GM23248 (cell line): ENCODE measurements at regions not wholly inside any gene's neighbourhood (a gene's known extent, or its start where the extent isn't known, plus 50 kb on each side); places are given as distances from the start of the nearest gene placed in this dataset.

Experiments used
- DNase-seq: peaks from one replicate; pipeline ENCODE4 v3.0.0-alpha.2; 2015
- H2AFZ ChIP-seq: fragments of 200-600 bp; sonication (generic); 2 replicates; pipeline ENCODE4 v1.6.1; 2016; ENCODE audit warnings: antibody characterized with exemption
- H3F3A ChIP-seq: fragments of 200-600 bp; sonication (generic); 2 replicates; pipeline ENCODE4 v1.6.1; 2016; ENCODE audit warnings: mild to moderate bottlenecking, antibody characterized with exemption, mixed run types; ENCODE audit not compliant: insufficient read depth
- H3K27ac ChIP-seq: fragments of 200-600 bp; sonication (generic); 2 replicates; pipeline ENCODE4 v1.5.1; 2016; ENCODE audit warnings: mild to moderate bottlenecking
- H3K27me3 ChIP-seq: fragments of 200-600 bp; sonication (generic); replicated peaks from 2 replicates; pipeline ENCODE4 v1.6.1; 2016; ENCODE audit warnings: mild to moderate bottlenecking; ENCODE audit not compliant: insufficient read depth
- H3K36me3 ChIP-seq: fragments of 200-600 bp; sonication (generic); 2 replicates; pipeline ENCODE4 v1.6.1; 2016; ENCODE audit warnings: low read depth, mild to moderate bottlenecking
- H3K4me1 ChIP-seq: fragments of 200-600 bp; sonication (generic); 2 replicates; pipeline ENCODE4 v1.6.1; 2016; ENCODE audit warnings: mild to moderate bottlenecking; ENCODE audit not compliant: insufficient read depth
- H3K4me2 ChIP-seq: fragments of 200-600 bp; sonication (generic); one replicate; pipeline ENCODE4 v1.6.1; 2016; ENCODE audit warnings: mild to moderate bottlenecking; ENCODE audit not compliant: unreplicated experiment
- H3K4me3 ChIP-seq: fragments of 200-600 bp; sonication (generic); 2 replicates; pipeline ENCODE4 v1.5.1; 2016; ENCODE audit warnings: mild to moderate bottlenecking
- H3K79me2 ChIP-seq: fragments of 200-600 bp; sonication (generic); 2 replicates; pipeline ENCODE4 v1.6.1; 2016; ENCODE audit warnings: mild to moderate bottlenecking; ENCODE audit not compliant: insufficient read depth
- H3K9ac ChIP-seq: fragments of 200-600 bp; sonication (generic); 2 replicates; pipeline ENCODE4 v1.6.1; 2016; ENCODE audit warnings: mild to moderate bottlenecking
- H3K9me2 ChIP-seq: fragments of 200-600 bp; sonication (generic); 2 replicates; pipeline ENCODE4 v1.6.1; 2016; ENCODE audit warnings: mixed run types, mild to moderate bottlenecking, moderate library complexity; ENCODE audit not compliant: insufficient read depth
- H3K9me3 ChIP-seq: fragments of 200-600 bp; sonication (generic); one replicate; pipeline ENCODE4 v1.6.1; 2017; ENCODE audit warnings: low read depth
- H4K20me1 ChIP-seq: fragments of 200-600 bp; sonication (generic); 2 replicates; pipeline ENCODE4 v1.6.0; 2016; ENCODE audit not compliant: insufficient read depth
- EZH2 ChIP-seq: fragments of 200-600 bp; sonication (generic); IDR thresholded peaks from 2 replicates; pipeline ENCODE4 v1.6.1; 2018; ENCODE audit warnings: antibody characterized with exemption, mild to moderate bottlenecking; ENCODE audit not compliant: insufficient read depth, poor library complexity, severe bottlenecking
- EZH2phosphoT487 ChIP-seq: fragments of 200-600 bp; sonication (generic); IDR thresholded peaks from 2 replicates; pipeline ENCODE4 v1.6.1; 2018; ENCODE audit warnings: antibody characterized with exemption, moderate library complexity, mild to moderate bottlenecking, low read depth; ENCODE audit not compliant: insufficient read depth
- WGBS, 2 experiments: methylation state at CpG; one replicate each; pipeline ENCODE4 v1.1.6; 2015 to 2017; ENCODE audit warnings: low lambda C conversion rate in 2 of 2, low coverage in 1 of 2; ENCODE audit errors: missing lambda C conversion rate in 2 of 2; 5-methylcytosine and 5-hydroxymethylcytosine counted together
- in situ Hi-C: fragments of 300-500 bp; cut with MboI; formaldehyde crosslinking; loops from 2 replicates; pipeline ENCODE4 v1.15.0; 2020

- H3K27me3 ChIP-seq: no peaks in the 10 kb centered on the region
- WGBS, 2 experiments: 10 to 14% methylated on average over 3 of the region's 3 CpGs
Observed at GRCh38 chr2:23096906-23097602, 287.9 kb upstream of the KLHL29 start.

GRCh38 chr2:23100406-23100805, 284.6 kb upstream of the KLHL29 start:
- in situ Hi-C loops: no loop called here
- no peaks in the 10 kb centered on the region for H4K20me1 ChIP-seq
- 22 to 30% methylated on average over 2 of the region's 2 CpGs for WGBS, 2 experiments

More at GRCh38 chr2:23096906-23097602, 287.9 kb upstream of the KLHL29 start:
- Histone ChIP-seq H3K9me2 (no peaks in the 10 kb centered on the region), H3F3A (no peaks in the 10 kb centered on the region), H3K9ac (no peak overlapping the region), H2AFZ (no peak overlapping the region), H3K27ac (no peak overlapping the region), H4K20me1 (no peaks in the 10 kb centered on the region), H3K9me3 (no peaks in the 10 kb centered on the region), H3K4me1 (no peaks in the 10 kb centered on the region), H3K4me2 (no peak overlapping the region), H3K4me3 (no peak overlapping the region), H3K79me2 (no peaks in the 10 kb centered on the region), H3K36me3 (no peaks in the 10 kb centered on the region)
- in situ Hi-C loops: no loop called here
- no peak for TF ChIP-seq EZH2
- TF ChIP-seq EZH2phosphoT487: no peak
- no peak for DNase-seq

GRCh38 chr2:23106242-23106785, 278.7 kb upstream of the KLHL29 start:
- WGBS, 2 experiments: 4 to 6% methylated on average over 4 of the region's 4 CpGs
- H4K20me1 ChIP-seq: no peaks in the 10 kb centered on the region
- DNase-seq: no peak
- in situ Hi-C loops: no loop called here
- no peak overlapping the region for H3K4me2 ChIP-seq
- H3K36me3 ChIP-seq: no peaks in the 10 kb centered on the region
- H3F3A ChIP-seq: no peaks in the 10 kb centered on the region
- no peak overlapping the region for H3K9ac ChIP-seq
- H2AFZ ChIP-seq: no peak overlapping the region
- no peaks in the 10 kb centered on the region for H3K4me1 ChIP-seq
- H3K79me2 ChIP-seq: no peaks in the 10 kb centered on the region
- H3K4me3 ChIP-seq: no peak overlapping the region
- no peak overlapping the region for H3K27ac ChIP-seq
- no peaks in the 10 kb centered on the region for H3K9me3 ChIP-seq
- H3K27me3 ChIP-seq: no peaks in the 10 kb centered on the region
- no peaks in the 10 kb centered on the region for H3K9me2 ChIP-seq
- TF ChIP-seq EZH2: no peak

More at GRCh38 chr2:23100406-23100805, 284.6 kb upstream of the KLHL29 start:
- no peak overlapping the region for H2AFZ ChIP-seq
- no peak overlapping the region for H3K27ac ChIP-seq
- no peaks in the 10 kb centered on the region for H3F3A ChIP-seq
- no peak overlapping the region for H3K4me3 ChIP-seq
- no peaks in the 10 kb centered on the region for H3K79me2 ChIP-seq
- no peak for DNase-seq
- no peak for TF ChIP-seq EZH2
- TF ChIP-seq EZH2phosphoT487: no peak
- H3K36me3 ChIP-seq: no peaks in the 10 kb centered on the region
- no peak overlapping the region for H3K4me2 ChIP-seq
- H3K9me3 ChIP-seq: no peaks in the 10 kb centered on the region
- no peaks in the 10 kb centered on the region for H3K27me3 ChIP-seq
- no peaks in the 10 kb centered on the region for H3K9me2 ChIP-seq
- H3K9ac ChIP-seq: no peak overlapping the region
- no peaks in the 10 kb centered on the region for H3K4me1 ChIP-seq

GRCh38 chr2:23107327-23107941, 277.5 kb upstream of the KLHL29 start:
- Histone ChIP-seq H3K9me2 (no peaks in the 10 kb centered on the region), H3K79me2 (no peaks in the 10 kb centered on the region), H3F3A (no peaks in the 10 kb centered on the region), H3K4me3 (no peak overlapping the region), H3K4me2 (no peak overlapping the region), H3K36me3 (no peaks in the 10 kb centered on the region), H3K27ac (no peak overlapping the region), H3K4me1 (no peaks in the 10 kb centered on the region), H2AFZ (no peak overlapping the region), H3K27me3 (no peaks in the 10 kb centered on the region), H4K20me1 (no peaks in the 10 kb centered on the region), H3K9me3 (no peaks in the 10 kb centered on the region), H3K9ac (no peak overlapping the region)
- no peak for DNase-seq
- in situ Hi-C loops: no loop called here
- 45 to 49% methylated on average over 4 of the region's 4 CpGs for WGBS, 2 experiments
- no peak for TF ChIP-seq EZH2
- TF ChIP-seq EZH2phosphoT487: no peak
